CD14-positive monocyte (primary cell): ENCODE measurements at regions not wholly inside any gene's neighbourhood (a gene's known extent, or its start where the extent isn't known, plus 50 kb on each side); places are given as distances from the start of the nearest gene placed in this dataset.

Experiments
- DNase-seq, 3 donors: peaks; one replicate each; pipeline ENCODE4 v3.0.0-alpha.2; 2011 to 2022
- H2AFZ ChIP-seq: 2 replicates; pipeline ENCODE4 v1.6.0; 2012; ENCODE audit warnings: mild to moderate bottlenecking, low read depth, low read length, inconsistent platforms; ENCODE audit not compliant: insufficient read depth, poor library complexity, severe bottlenecking
- H3K27ac ChIP-seq, 2 donors: 1 replicate in 1 of 2; 2 replicates in 1 of 2; pipeline ENCODE4 v1.5.1; 2012 to 2013; ENCODE audit warnings: low read length in 2 of 2, control low read depth in 1 of 2, inconsistent platforms in 1 of 2, low read depth in 1 of 2, mild to moderate bottlenecking in 1 of 2
- H3K27me3 ChIP-seq, 2 donors: one replicate each; pipeline versions ENCODE4 v1.6.0 to v1.6.1; 2011 to 2013; ENCODE audit warnings: low read length in 2 of 2; ENCODE audit not compliant: control insufficient read depth in 2 of 2, insufficient read depth in 2 of 2
- H3K36me3 ChIP-seq, 2 donors: replicated peaks in 1 of 2; 1 replicate in 1 of 2; 2 replicates in 1 of 2; pipeline versions ENCODE4 v1.5.1 to v1.6.1; 2012 to 2013; ENCODE audit warnings: low read length in 2 of 2, control low read depth in 1 of 2, inconsistent platforms in 1 of 2, mild to moderate bottlenecking in 1 of 2; ENCODE audit not compliant: insufficient read depth in 2 of 2, control insufficient read depth in 1 of 2
- H3K4me1 ChIP-seq, 2 donors: 1 replicate in 1 of 2; 2 replicates in 1 of 2; pipeline versions ENCODE4 v1.5.1 to v1.6.1; 2012 to 2013; ENCODE audit warnings: low read length in 2 of 2, control low read depth in 1 of 2, inconsistent platforms in 1 of 2, mild to moderate bottlenecking in 1 of 2, moderate library complexity in 1 of 2; ENCODE audit not compliant: insufficient read depth in 2 of 2, control insufficient read depth in 1 of 2
- H3K4me2 ChIP-seq: replicated peaks from 2 replicates; pipeline ENCODE3; 2012; ENCODE audit warnings: low read length, moderate library complexity, mild to moderate bottlenecking; ENCODE audit not compliant: poor library complexity, severe bottlenecking; ENCODE audit errors: extremely low read depth
- H3K4me3 ChIP-seq, 3 experiments: fragments of 200-600 bp in 1 of 3; sonication (generic) in 1 of 3; replicated peaks in 1 of 3; 1 replicate in 2 of 3; 2 replicates in 1 of 3; pipeline ENCODE4 v1.5.1; 2011 to 2013; ENCODE audit warnings: low read length in 3 of 3, mild to moderate bottlenecking in 3 of 3, control low read depth in 2 of 3, low read depth in 2 of 3, inconsistent platforms in 1 of 3, moderate library complexity in 1 of 3
- H3K79me2 ChIP-seq: 2 replicates; pipeline ENCODE4 v1.6.0; 2012; ENCODE audit warnings: mild to moderate bottlenecking, control low read depth, inconsistent platforms, low read length, moderate library complexity; ENCODE audit not compliant: insufficient read depth
- H3K9ac ChIP-seq: 2 replicates; pipeline ENCODE4 v1.6.0; 2017; ENCODE audit warnings: low read length, mild to moderate bottlenecking; ENCODE audit not compliant: insufficient read depth, poor library complexity, severe bottlenecking
- H3K9me3 ChIP-seq, 2 donors: replicated peaks in 1 of 2; 1 replicate in 1 of 2; 2 replicates in 1 of 2; pipeline versions ENCODE4 v1.5.1 to v1.6.1; 2012 to 2013; ENCODE audit warnings: low read length in 2 of 2, control low read depth in 1 of 2; ENCODE audit not compliant: control insufficient read depth in 1 of 2, insufficient read depth in 1 of 2
- H4K20me1 ChIP-seq: 2 replicates; pipeline ENCODE4 v1.6.0; 2012; ENCODE audit warnings: mild to moderate bottlenecking, low read length, control low read depth, moderate library complexity; ENCODE audit not compliant: insufficient read depth
- H3K27ac Mint-ChIP-seq, 7 donors: one replicate each; pipeline ENCODE4 v1.8.0; 2020; ENCODE audit warnings: mild to moderate bottlenecking in 7 of 7, mixed read lengths in 7 of 7, moderate library complexity in 6 of 7, inconsistent platforms in 2 of 7
- H3K27me3 Mint-ChIP-seq, 3 donors: one replicate each; pipeline ENCODE4 v1.8.0; 2021 to 2022; ENCODE audit warnings: low read depth in 3 of 3, mild to moderate bottlenecking in 3 of 3, mixed read lengths in 3 of 3, moderate library complexity in 3 of 3, inconsistent platforms in 1 of 3
- H3K36me3 Mint-ChIP-seq, 2 donors: one replicate each; pipeline ENCODE4 v1.8.0; 2020; ENCODE audit warnings: mixed read lengths in 2 of 2, inconsistent platforms in 1 of 2, mild to moderate bottlenecking in 1 of 2
- H3K4me1 Mint-ChIP-seq: one replicate; pipeline ENCODE4 v1.8.0; 2020; ENCODE audit warnings: mild to moderate bottlenecking, mixed read lengths
- H3K4me3 Mint-ChIP-seq, 2 donors: one replicate each; pipeline ENCODE4 v1.8.0; 2020; ENCODE audit warnings: mild to moderate bottlenecking in 2 of 2, mixed read lengths in 2 of 2, moderate library complexity in 1 of 2
- H3K9me3 Mint-ChIP-seq, 7 donors: one replicate each; pipeline ENCODE4 v1.8.0; 2020 to 2022; ENCODE audit warnings: mixed read lengths in 7 of 7, mild to moderate bottlenecking in 6 of 7, moderate library complexity in 6 of 7, inconsistent platforms in 2 of 7
- CTCF ChIP-seq: fragments of 200-600 bp; IDR thresholded peaks from one replicate; pipeline ENCODE4 v1.8.0; 2022; ENCODE audit warnings: antibody characterized with exemption, mild to moderate bottlenecking
- WGBS: methylation state at CpG from one replicate; pipeline ENCODE4 v1.1.5; 2013; ENCODE audit warnings: missing lambda C conversion rate; ENCODE audit not compliant: insufficient coverage; 5-methylcytosine and 5-hydroxymethylcytosine counted together
- intact Hi-C, 2 donors: fragments of 100-400 bp; cut with micrococcal nuclease; formaldehyde crosslinking; loops; one replicate each; pipeline versions ENCODE4 v1.15.0 to v1.15.1; 2023

- Histone ChIP-seq H3K79me2 (no peaks in the 10 kb centered on the region), H3K4me1 (no peaks in the 10 kb centered on the region), H3K4me2 (no peak overlapping the region), H2AFZ (no peak overlapping the region), H3K27me3 (no peaks in the 10 kb centered on the region), H3K4me3 (no peak overlapping the region), H3K9ac (no peak overlapping the region), H3K9me3 (peaks cover 2 to 13% of the 10 kb centered on the region in 2 donors), H3K27ac (no peak overlapping the region), H4K20me1 (no peaks in the 10 kb centered on the region), H3K36me3 (no peaks in the 10 kb centered on the region)
- no peak overlapping the region for H3K27ac Mint-ChIP-seq
- H3K4me3 Mint-ChIP-seq, result no peak overlapping the region
- DNase-seq, result no peak
- H3K9me3 Mint-ChIP-seq, result peaks cover 0 to 10% (median 2%) of the 10 kb centered on the region in 7 donors
- intact Hi-C loops, result no loop called here
- 83% methylated on average over 3 of the region's 3 CpGs for WGBS
- H3K36me3 Mint-ChIP-seq, result no peaks in the 10 kb centered on the region
- no peaks in the 10 kb centered on the region for H3K4me1 Mint-ChIP-seq
- no peak for TF ChIP-seq CTCF
- H3K27me3 Mint-ChIP-seq, result no peaks in the 10 kb centered on the region
These were observed 1147.5 kb downstream of the DIAPH3 start for GRCh38 chr13:59016250-59016649.

- no peak overlapping the region for H3K4me3 ChIP-seq
- H3K79me2 ChIP-seq, result no peaks in the 10 kb centered on the region
- no peaks in the 10 kb centered on the region for H3K27me3 ChIP-seq
- no peaks in the 10 kb centered on the region for H3K4me1 Mint-ChIP-seq
- H3K27ac Mint-ChIP-seq, result no peak overlapping the region
- peaks cover 1% of the 10 kb centered on the region in 2 donors for H3K9me3 ChIP-seq
- H3K36me3 Mint-ChIP-seq, result no peaks in the 10 kb centered on the region
- no peak for TF ChIP-seq CTCF
- H3K27me3 Mint-ChIP-seq, result no peaks in the 10 kb centered on the region
- H3K9me3 Mint-ChIP-seq, result peaks cover 0 to 10% (median 1%) of the 10 kb centered on the region in 7 donors
- no peak for DNase-seq
- no peak overlapping the region for H3K9ac ChIP-seq
- intact Hi-C loops, result no loop called here
- H3K4me3 Mint-ChIP-seq, result no peak overlapping the region
- no peak overlapping the region for H3K27ac ChIP-seq
- H4K20me1 ChIP-seq, result no peaks in the 10 kb centered on the region
- H2AFZ ChIP-seq, result no peak overlapping the region
- no peak overlapping the region for H3K4me2 ChIP-seq
- H3K36me3 ChIP-seq, result no peaks in the 10 kb centered on the region
- no CpG with 5 or more reads among the region's 3 CpGs for WGBS
- H3K4me1 ChIP-seq, result no peaks in the 10 kb centered on the region
These were observed 1139.3 kb downstream of the DIAPH3 start for GRCh38 chr13:59024434-59024833.
